Ovary (tissue), 7 donors: ENCODE measurements at regions not wholly inside any gene's neighbourhood (a gene's known extent, or its start where the extent isn't known, plus 50 kb on each side); places are given as distances from the start of the nearest gene placed in this dataset.

Source experiments
- DNase-seq, 5 donors: peaks; one replicate each; pipeline ENCODE4 v3.0.0-alpha.2; 2019 to 2020
- H3K27ac ChIP-seq, 2 donors: fragments of 200-600 bp; one replicate each; pipeline versions ENCODE4 v1.5.1 to v1.8.0; 2019 to 2022
- H3K27me3 ChIP-seq: fragments of 200-600 bp; one replicate; pipeline ENCODE4 v1.8.0; 2022
- H3K36me3 ChIP-seq: fragments of 200-600 bp; sonication (generic); one replicate; pipeline ENCODE4 v1.5.1; 2019
- H3K4me1 ChIP-seq: one replicate; pipeline ENCODE4 v1.8.1; 2013; ENCODE audit warnings: mild to moderate bottlenecking, moderate library complexity; ENCODE audit not compliant: insufficient read depth
- H3K4me3 ChIP-seq: fragments of 200-600 bp; sonication (generic); one replicate; pipeline ENCODE4 v1.5.1; 2017
- H3K9me3 ChIP-seq, 2 donors: fragments of 200-600 bp in 1 of 2; sonication (generic) in 1 of 2; one replicate each; pipeline versions ENCODE4 v1.5.1 to v1.8.1; 2013 to 2019; ENCODE audit warnings: mild to moderate bottlenecking in 1 of 2, moderate library complexity in 1 of 2
- CTCF ChIP-seq, 3 donors: fragments of 450-650 bp in 2 of 3; fragments of 200-600 bp in 1 of 3; IDR thresholded peaks; one replicate each; pipeline versions ENCODE4 v1.5.1 to v1.8.0; 2016 to 2022; ENCODE audit warnings: antibody characterized with exemption in 3 of 3, mild to moderate bottlenecking in 1 of 3
- EP300 ChIP-seq: sonication (generic); formaldehyde crosslinking; IDR thresholded peaks from one replicate; pipeline ENCODE4 v1.6.1; 2017; ENCODE audit warnings: antibody characterized with exemption
- POLR2A ChIP-seq: fragments of 450-650 bp; IDR thresholded peaks from one replicate; pipeline ENCODE4 v1.6.1; 2017; ENCODE audit warnings: antibody characterized with exemption, mild to moderate bottlenecking, moderate library complexity
- WGBS, 3 donors: extraction: QIAGEN DNeasy Blood & Tissue Kit in 1 of 3; methylation state at CpG; one replicate each; pipeline versions ENCODE4 v1.1.5 to v1.1.7; 2013 to 2017; 5-methylcytosine and 5-hydroxymethylcytosine counted together
- intact Hi-C, 4 donors: fragments of 100-400 bp; cut with DNase I; formaldehyde crosslinking; loops; one replicate each; pipeline versions ENCODE4 v1.11.0 to v1.15.1; 2022 to 2023
- donor health status: DM: no; HTN: no; CAD: no; lungs with moderate emphysema.
- donor health status: DM: no; HTN: no; CAD: no.
- donor health status: Bipolar disorder and iron deficiency.
- donor health status: DM: no; HTN: no; CAD: no.
- donor health status: DM: yes; HTN: yes; CAD: no.

GRCh38 chr21:35696644-35697043, 363.7 kb downstream of the SETD4 start:
- no peak for DNase-seq

GRCh38 chr21:35692311-35692710, 368.0 kb downstream of the SETD4 start:
- Histone ChIP-seq H3K27ac (no peak overlapping the region), H3K4me1 (peaks cover 9% of the 10 kb centered on the region), H3K36me3 (no peaks in the 10 kb centered on the region), H3K9me3 (no peaks in the 10 kb centered on the region), H3K27me3 (no peaks in the 10 kb centered on the region), H3K4me3 (no peak overlapping the region)
- TF ChIP-seq EP300 (no peak), CTCF (IDR thresholded peaks at IDR 0.05) (no peak), POLR2A (no peak)
- 35 to 82% (median 72%) methylated on average over 2 of the region's 2 CpGs for WGBS, 3 donors
- DNase-seq, result no peak
- intact Hi-C loops, result no loop called here

More at GRCh38 chr21:35696644-35697043, 363.7 kb downstream of the SETD4 start:
- H3K4me3 ChIP-seq, result no peak overlapping the region
- H3K4me1 ChIP-seq, result peaks cover 11% of the 10 kb centered on the region
- H3K27ac ChIP-seq, result no peak overlapping the region
- no peaks in the 10 kb centered on the region for H3K9me3 ChIP-seq
- 14 to 42% (median 17%) methylated on average over 2 of the region's 2 CpGs for WGBS, 3 donors
- no peaks in the 10 kb centered on the region for H3K27me3 ChIP-seq
- TF ChIP-seq CTCF (IDR thresholded peaks at IDR 0.05) (peak in 1 of 3 donors; percentile 4), EP300 (no peak)
- intact Hi-C loops, result no loop called here
- no peaks in the 10 kb centered on the region for H3K36me3 ChIP-seq

GRCh38 chr21:35690436-35690835, 369.9 kb downstream of the SETD4 start:
- intact Hi-C loops, result no loop called here
- TF ChIP-seq CTCF (IDR thresholded peaks at IDR 0.05) (no peak), EP300 (no peak)
- no peaks in the 10 kb centered on the region for H3K36me3 ChIP-seq
- H3K9me3 ChIP-seq, result no peaks in the 10 kb centered on the region
- WGBS, 3 donors, result 83 to 86% (median 83%) methylated on average over 2 of the region's 2 CpGs
- H3K4me3 ChIP-seq, result no peak overlapping the region
- H3K27me3 ChIP-seq, result no peaks in the 10 kb centered on the region
- H3K4me1 ChIP-seq, result peaks cover 8% of the 10 kb centered on the region
- DNase-seq, result no peak
- no peak overlapping the region for H3K27ac ChIP-seq

- Histone ChIP-seq H3K27me3 (no peaks in the 10 kb centered on the region), H3K27ac (no peak overlapping the region), H3K4me3 (no peak overlapping the region), H3K36me3 (no peaks in the 10 kb centered on the region), H3K4me1 (peaks cover 3% of the 10 kb centered on the region), H3K9me3 (no peaks in the 10 kb centered on the region)
- TF ChIP-seq POLR2A (no peak), CTCF (IDR thresholded peaks at IDR 0.05) (no peak), EP300 (no peak)
- WGBS, 3 donors, result 17 to 20% (median 18%) methylated on average over 3 of the region's 3 CpGs
- DNase-seq, result no peak
- intact Hi-C loops, result no loop called here
Measured at GRCh38 chr21:35686156-35686555, 374.2 kb downstream of the SETD4 start.
